RWPE2 (cell line): ENCODE measurements at regions not wholly inside any gene's neighbourhood (a gene's known extent, or its start where the extent isn't known, plus 50 kb on each side); places are given as distances from the start of the nearest gene placed in this dataset.
"Not testable (repeated sequence)": the region's sequence is repeated elsewhere in the genome, so short reads cannot be mapped to it uniquely, and the experiment has no call there.

Experiments used
- ATAC-seq: fragments of 200-7000 bp; cut with Tn5 transposase; 3 replicates; pipeline ENCODE4 v1.9.1; 2021; ENCODE audit warnings: low read depth
- DNase-seq: peaks from one replicate; pipeline ENCODE4 v3.0.0-alpha.2; 2020; ENCODE audit warnings: low spot score
- H3K27ac ChIP-seq: fragments of 450-650 bp; 2 replicates; pipeline ENCODE4 v1.5.1; 2017; ENCODE audit warnings: mild to moderate bottlenecking; ENCODE audit not compliant: poor library complexity, severe bottlenecking
- H3K27me3 ChIP-seq: fragments of 250-450 bp; sonication (Bioruptor Pico); 2 replicates; pipeline ENCODE4 v1.5.1; 2021; ENCODE audit warnings: mild to moderate bottlenecking, moderate library complexity; ENCODE audit not compliant: insufficient read depth, poor library complexity, severe bottlenecking
- H3K36me3 ChIP-seq: fragments of 250-450 bp; sonication (Bioruptor Pico); 2 replicates; pipeline ENCODE4 v1.5.1; 2020; ENCODE audit warnings: low read depth, mild to moderate bottlenecking, moderate library complexity
- H3K4me1 ChIP-seq: fragments of 250-450 bp; sonication (Bioruptor Pico); 2 replicates; pipeline ENCODE4 v1.5.1; 2021; ENCODE audit warnings: mild to moderate bottlenecking, moderate library complexity; ENCODE audit not compliant: insufficient read depth, poor library complexity, severe bottlenecking
- H3K4me3 ChIP-seq: fragments of 250-450 bp; sonication (Bioruptor Pico); 2 replicates; pipeline ENCODE4 v1.5.1; 2021; ENCODE audit warnings: mild to moderate bottlenecking, moderate library complexity; ENCODE audit not compliant: severe bottlenecking
- H3K9me3 ChIP-seq: fragments of 250-450 bp; sonication (Bioruptor Pico); 2 replicates; pipeline ENCODE4 v1.5.1; 2021; ENCODE audit warnings: mild to moderate bottlenecking, moderate library complexity; ENCODE audit not compliant: severe bottlenecking
- CTCF ChIP-seq: fragments of 450-650 bp; IDR thresholded peaks from one replicate; pipeline ENCODE4 v1.5.1; 2017; ENCODE audit warnings: mild to moderate bottlenecking, moderate library complexity; ENCODE audit not compliant: poor library complexity, severe bottlenecking

GRCh38 chr7:109695419-109695818 is 1125.7 kb downstream of the DNAJB9 start:
- Histone ChIP-seq H3K27me3 (no peaks in the 10 kb centered on the region), H3K27ac (no peak overlapping the region), H3K4me1 (no peaks in the 10 kb centered on the region), H3K4me3 (no peak overlapping the region), H3K36me3 (no peaks in the 10 kb centered on the region), H3K9me3 (no peaks in the 10 kb centered on the region)
- DNase-seq (no peak), ATAC-seq (no peak)
- TF ChIP-seq CTCF = no peak

- no peak for TF ChIP-seq CTCF
- Histone ChIP-seq H3K36me3 (no peaks in the 10 kb centered on the region), H3K9me3 (no peaks in the 10 kb centered on the region), H3K4me1 (no peaks in the 10 kb centered on the region), H3K27me3 (no peaks in the 10 kb centered on the region), H3K27ac (no peak overlapping the region), H3K4me3 (no peak overlapping the region)
- DNase-seq (no peak), ATAC-seq (no peak)
These were observed 1127.0 kb downstream of the DNAJB9 start for GRCh38 chr7:109696723-109697122.

- H3K4me1 ChIP-seq = no peaks in the 10 kb centered on the region
- no peak for TF ChIP-seq CTCF
- no peak overlapping the region for H3K4me3 ChIP-seq
- no peak for ATAC-seq
- H3K36me3 ChIP-seq = no peaks in the 10 kb centered on the region
- H3K27ac ChIP-seq = no peak overlapping the region
- H3K9me3 ChIP-seq = no peaks in the 10 kb centered on the region
- H3K27me3 ChIP-seq = no peaks in the 10 kb centered on the region
- no peak for DNase-seq
These were observed 1130.0 kb downstream of the DNAJB9 start for GRCh38 chr7:109699661-109700060.

GRCh38 chr7:109713366-109713765 is 1143.7 kb downstream of the DNAJB9 start:
- Histone ChIP-seq H3K36me3 (no peaks in the 10 kb centered on the region), H3K27ac (no peak overlapping the region), H3K27me3 (no peaks in the 10 kb centered on the region), H3K4me1 (no peaks in the 10 kb centered on the region), H3K4me3 (no peak overlapping the region), H3K9me3 (peaks cover 3% of the 10 kb centered on the region)
- ATAC-seq = no peak
- TF ChIP-seq CTCF = no peak
- DNase-seq = no peak

GRCh38 chr7:109719359-109719758 is 1149.7 kb downstream of the DNAJB9 start:
- ATAC-seq, DNase-seq, H3K36me3 ChIP-seq: not testable (repeated sequence)

More at GRCh38 chr7:109719359-109719758, 1149.7 kb downstream of the DNAJB9 start:
- H3K9me3 ChIP-seq, H3K27ac ChIP-seq, H3K4me1 ChIP-seq, H3K4me3 ChIP-seq, H3K27me3 ChIP-seq: not testable (repeated sequence)
